Lower lobe of right lung (tissue), 2 donors: ENCODE measurements at regions not wholly inside any gene's neighbourhood (a gene's known extent, or its start where the extent isn't known, plus 50 kb on each side); places are given as distances from the start of the nearest gene placed in this dataset.

Experiments used
- ATAC-seq, 2 donors: fragments of 200-7000 bp; cut with Tn5 transposase; one replicate each; pipeline ENCODE4 v1.9.1; 2020 to 2022; ENCODE audit warnings: mild to moderate bottlenecking in 2 of 2, moderate library complexity in 2 of 2
- DNase-seq: peaks from one replicate; pipeline ENCODE4 v3.0.0-alpha.2; 2020
- H3K27ac ChIP-seq: fragments of 200-600 bp; one replicate; pipeline ENCODE4 v1.8.0; 2022
- H3K27me3 ChIP-seq: fragments of 200-600 bp; one replicate; pipeline ENCODE4 v1.8.0; 2022; ENCODE audit warnings: low read depth
- H3K36me3 ChIP-seq: fragments of 200-600 bp; one replicate; pipeline ENCODE4 v1.8.0; 2022; ENCODE audit warnings: mild to moderate bottlenecking
- H3K4me1 ChIP-seq: fragments of 200-600 bp; one replicate; pipeline ENCODE4 v1.8.0; 2022
- H3K4me3 ChIP-seq: fragments of 200-600 bp; one replicate; pipeline ENCODE4 v1.8.0; 2022; ENCODE audit warnings: mild to moderate bottlenecking
- H3K9me3 ChIP-seq: fragments of 200-600 bp; one replicate; pipeline ENCODE4 v1.8.0; 2022
- intact Hi-C: fragments of 100-400 bp; cut with DNase I; formaldehyde crosslinking; loops from one replicate; pipeline ENCODE4 v1.11.0; 2022
- TF ChIP-seq, protein P1 (sequence below): fragments of 200-600 bp; IDR thresholded peaks from one replicate; pipeline ENCODE4 v1.8.0; 2022; ENCODE audit warnings: antibody characterized with exemption, mild to moderate bottlenecking
- donor health status: DM: no; HTN: yes; CAD: no; lungs with severe emphysema.

DNA sequence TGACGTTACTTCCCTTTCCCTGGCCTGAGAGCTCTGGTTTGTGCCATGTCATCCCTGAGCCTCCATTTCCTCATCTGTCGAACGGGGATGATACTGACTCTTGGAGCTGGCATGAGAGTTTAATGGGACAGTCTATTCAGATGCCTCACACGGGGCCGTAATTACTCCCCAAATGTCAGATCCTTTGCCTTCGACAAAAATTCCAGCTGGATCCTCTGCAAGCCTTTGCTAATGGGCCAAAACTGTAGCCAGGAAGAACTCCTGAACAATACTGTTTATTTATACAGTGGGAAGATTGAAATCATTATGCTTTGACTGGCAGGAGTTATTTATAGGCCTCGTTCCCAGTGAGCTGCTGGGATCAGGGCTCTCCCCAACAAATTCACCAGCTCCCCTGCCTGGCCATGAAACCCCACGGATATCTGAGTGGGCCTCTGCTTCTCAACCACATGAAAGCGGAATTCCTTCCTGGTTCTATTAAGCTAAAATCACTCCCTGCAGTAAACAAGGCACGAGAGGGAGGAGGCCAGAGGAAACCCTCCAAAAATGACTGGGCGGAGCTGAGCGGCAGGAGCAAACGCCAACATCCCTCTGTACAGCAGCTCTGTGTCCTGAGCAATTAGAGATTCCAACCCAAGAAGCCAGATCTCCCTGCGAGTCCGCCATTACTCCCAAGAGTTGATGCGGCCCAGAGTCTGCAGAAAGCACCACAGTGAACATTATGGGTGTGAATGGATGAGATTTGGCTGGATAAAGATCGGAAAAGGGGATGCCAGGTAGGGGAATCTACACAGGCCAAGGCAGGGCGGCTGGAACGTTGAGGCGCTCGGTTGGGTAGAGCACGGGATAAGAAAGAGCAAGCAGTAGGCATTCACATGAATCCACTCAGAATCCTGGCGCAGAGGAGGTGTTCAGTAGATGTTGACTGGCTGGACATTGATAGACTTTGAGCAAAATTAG lies 326.1 kb downstream of the BCL11B start:
- H3K36me3 ChIP-seq = no peaks in the 10 kb centered on the region
- H3K4me3 ChIP-seq = no peak overlapping the region
- H3K9me3 ChIP-seq = no peaks in the 10 kb centered on the region
- TF ChIP-seq, protein P1, sequence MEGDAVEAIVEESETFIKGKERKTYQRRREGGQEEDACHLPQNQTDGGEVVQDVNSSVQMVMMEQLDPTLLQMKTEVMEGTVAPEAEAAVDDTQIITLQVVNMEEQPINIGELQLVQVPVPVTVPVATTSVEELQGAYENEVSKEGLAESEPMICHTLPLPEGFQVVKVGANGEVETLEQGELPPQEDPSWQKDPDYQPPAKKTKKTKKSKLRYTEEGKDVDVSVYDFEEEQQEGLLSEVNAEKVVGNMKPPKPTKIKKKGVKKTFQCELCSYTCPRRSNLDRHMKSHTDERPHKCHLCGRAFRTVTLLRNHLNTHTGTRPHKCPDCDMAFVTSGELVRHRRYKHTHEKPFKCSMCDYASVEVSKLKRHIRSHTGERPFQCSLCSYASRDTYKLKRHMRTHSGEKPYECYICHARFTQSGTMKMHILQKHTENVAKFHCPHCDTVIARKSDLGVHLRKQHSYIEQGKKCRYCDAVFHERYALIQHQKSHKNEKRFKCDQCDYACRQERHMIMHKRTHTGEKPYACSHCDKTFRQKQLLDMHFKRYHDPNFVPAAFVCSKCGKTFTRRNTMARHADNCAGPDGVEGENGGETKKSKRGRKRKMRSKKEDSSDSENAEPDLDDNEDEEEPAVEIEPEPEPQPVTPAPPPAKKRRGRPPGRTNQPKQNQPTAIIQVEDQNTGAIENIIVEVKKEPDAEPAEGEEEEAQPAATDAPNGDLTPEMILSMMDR = no peak
- no peak overlapping the region for H3K27ac ChIP-seq
- no peaks in the 10 kb centered on the region for H3K27me3 ChIP-seq
- ATAC-seq (no peak), DNase-seq (no peak)
- H3K4me1 ChIP-seq = peaks cover 14% of the 10 kb centered on the region
- intact Hi-C loops = no loop called here

DNA sequence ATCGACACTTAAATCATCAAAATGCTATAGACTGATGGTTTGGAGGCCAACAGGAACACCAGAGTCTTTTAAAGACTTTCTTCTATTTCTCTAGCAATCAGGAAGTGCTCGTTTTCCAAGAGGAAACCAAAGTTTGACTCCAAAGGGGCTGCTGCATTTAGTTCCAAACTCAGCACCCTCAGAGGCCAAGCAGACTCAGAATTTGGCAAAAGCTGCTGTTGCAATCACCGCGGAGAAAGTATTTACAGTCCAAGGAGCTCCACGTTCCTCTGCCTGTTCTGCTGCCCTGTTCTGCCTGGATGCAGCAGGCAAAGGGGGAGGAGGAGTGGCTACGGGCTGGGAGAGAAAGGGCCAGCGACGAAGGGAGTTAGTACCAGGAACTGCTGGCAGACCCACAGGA lies 325.1 kb downstream of the BCL11B start:
- ATAC-seq (no peak), DNase-seq (no peak)

DNA sequence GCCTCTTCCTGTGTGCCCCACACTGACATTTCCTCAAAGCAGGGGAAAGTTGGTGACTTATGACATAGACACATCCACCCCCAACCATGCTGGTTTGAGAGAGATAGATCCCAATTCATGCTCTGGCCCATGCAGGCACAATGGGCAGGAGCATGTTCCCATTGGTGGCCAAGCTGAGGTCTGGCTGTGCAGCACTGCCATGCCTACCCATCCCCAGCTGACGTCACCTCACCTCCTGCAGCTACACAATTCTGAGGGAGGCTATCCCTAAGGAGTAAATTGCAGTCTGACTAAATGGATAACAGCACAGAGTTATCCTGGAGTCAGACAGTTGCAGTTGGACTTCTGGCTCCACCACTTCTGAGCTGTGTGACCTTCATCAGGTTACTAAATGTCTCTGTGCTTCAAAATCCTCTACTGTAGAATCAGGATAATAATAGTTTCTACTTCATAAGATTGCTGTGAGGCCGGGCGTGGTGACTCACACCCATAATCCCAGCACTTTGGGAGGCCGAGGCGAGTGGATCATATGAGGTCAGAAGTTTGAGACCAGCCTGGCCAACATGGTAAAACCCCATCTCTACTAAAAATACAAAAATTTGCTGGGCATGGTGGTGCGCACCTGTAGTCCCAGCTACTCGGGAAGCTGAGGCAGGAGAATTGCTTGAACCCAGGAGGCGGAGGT lies 323.9 kb downstream of the BCL11B start:
- TF ChIP-seq, protein P1 = no peak
- Histone ChIP-seq H3K4me1 (peaks cover 16% of the 10 kb centered on the region), H3K36me3 (no peaks in the 10 kb centered on the region), H3K27me3 (no peaks in the 10 kb centered on the region), H3K4me3 (no peak overlapping the region), H3K27ac (no peak overlapping the region), H3K9me3 (no peaks in the 10 kb centered on the region)
- intact Hi-C loops = no loop called here
- ATAC-seq = no peak
- no peak for DNase-seq

More for the DNA sequence above, 325.1 kb downstream of the BCL11B start:
- Histone ChIP-seq H3K27ac (no peak overlapping the region), H3K4me3 (no peak overlapping the region), H3K4me1 (peaks cover 14% of the 10 kb centered on the region), H3K27me3 (no peaks in the 10 kb centered on the region), H3K36me3 (no peaks in the 10 kb centered on the region), H3K9me3 (no peaks in the 10 kb centered on the region)
- intact Hi-C loops = no loop called here
- TF ChIP-seq, protein P1 = no peak

DNA sequence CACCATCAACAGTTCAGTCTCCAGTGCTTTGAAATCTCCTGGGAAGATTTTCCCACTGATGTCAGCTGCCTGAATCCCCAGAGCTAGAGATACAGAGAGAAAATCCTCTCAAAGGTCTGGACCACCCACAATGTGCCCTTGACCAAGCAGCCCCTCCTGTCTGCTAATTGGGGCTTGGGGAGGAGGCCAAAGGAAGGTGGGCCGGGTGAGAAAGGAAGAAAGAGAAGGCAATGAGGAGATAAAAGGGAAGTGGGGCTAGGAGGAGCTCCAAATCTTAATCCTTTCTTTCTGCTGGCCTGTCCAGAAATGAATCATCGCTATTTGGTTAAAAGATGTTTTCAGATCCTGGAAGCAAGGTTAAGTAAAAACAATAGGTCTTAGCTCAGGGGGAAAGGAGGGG lies 322.9 kb downstream of the BCL11B start:
- H3K27ac ChIP-seq = no peak overlapping the region
- peaks cover 21% of the 10 kb centered on the region for H3K4me1 ChIP-seq
- no peaks in the 10 kb centered on the region for H3K9me3 ChIP-seq
- DNase-seq = no peak
- H3K27me3 ChIP-seq = no peaks in the 10 kb centered on the region
- no peak overlapping the region for H3K4me3 ChIP-seq
- ATAC-seq = no peak
- TF ChIP-seq, protein P1 = no peak
- no peaks in the 10 kb centered on the region for H3K36me3 ChIP-seq
- intact Hi-C loops = no loop called here

DNA sequence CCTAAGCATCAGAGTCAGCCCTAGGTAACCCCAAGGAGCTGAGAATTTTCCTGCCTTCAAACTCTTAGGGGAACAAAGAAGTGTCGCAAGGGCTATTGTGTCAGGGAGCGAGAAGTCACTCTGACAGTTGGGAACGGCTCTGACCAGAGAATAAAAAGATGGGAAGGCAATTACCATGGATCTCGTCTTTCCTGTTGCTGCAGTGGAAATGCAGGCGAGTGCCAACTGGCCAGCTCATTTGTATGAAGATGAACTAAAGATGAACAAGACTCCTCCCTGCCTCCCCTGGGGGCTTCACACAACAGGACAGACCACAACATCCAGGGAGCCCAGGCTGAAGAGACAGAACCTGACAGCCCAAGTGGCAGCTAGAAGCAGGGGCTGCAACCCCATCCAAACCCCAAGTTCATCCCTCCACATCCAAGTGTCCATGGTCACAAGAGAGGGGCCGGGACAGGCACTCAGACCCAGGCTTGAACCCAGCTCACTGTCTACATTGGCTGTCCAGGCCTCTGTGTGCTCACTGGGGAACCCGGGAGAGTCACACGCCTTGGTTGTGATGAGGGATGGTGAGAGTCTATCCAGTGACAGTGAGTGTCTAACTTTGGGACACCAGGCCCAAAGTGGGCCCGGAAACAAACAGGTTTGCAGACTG lies 322.4 kb downstream of the BCL11B start:
- Histone ChIP-seq H3K27ac (no peak overlapping the region), H3K4me3 (no peak overlapping the region), H3K4me1 (peaks cover 21% of the 10 kb centered on the region), H3K27me3 (no peaks in the 10 kb centered on the region), H3K9me3 (no peaks in the 10 kb centered on the region), H3K36me3 (no peaks in the 10 kb centered on the region)
- DNase-seq (no peak), ATAC-seq (no peak)
- TF ChIP-seq, protein P1 = no peak
- intact Hi-C loops = no loop called here
